Stimulated activated naive CD4-positive, alpha-beta T cell treated with Interleukin-2 at 50 U/mL for 16 hours (primary cell): ENCODE measurements at regions not wholly inside any gene's neighbourhood (a gene's known extent, or its start where the extent isn't known, plus 50 kb on each side); places are given as distances from the start of the nearest gene placed in this dataset.

ENCODE experiments used
- DNase-seq: peaks from one replicate; lab custom pipeline; 2025; lab: John Stamatoyannopoulos, UW

DNA sequence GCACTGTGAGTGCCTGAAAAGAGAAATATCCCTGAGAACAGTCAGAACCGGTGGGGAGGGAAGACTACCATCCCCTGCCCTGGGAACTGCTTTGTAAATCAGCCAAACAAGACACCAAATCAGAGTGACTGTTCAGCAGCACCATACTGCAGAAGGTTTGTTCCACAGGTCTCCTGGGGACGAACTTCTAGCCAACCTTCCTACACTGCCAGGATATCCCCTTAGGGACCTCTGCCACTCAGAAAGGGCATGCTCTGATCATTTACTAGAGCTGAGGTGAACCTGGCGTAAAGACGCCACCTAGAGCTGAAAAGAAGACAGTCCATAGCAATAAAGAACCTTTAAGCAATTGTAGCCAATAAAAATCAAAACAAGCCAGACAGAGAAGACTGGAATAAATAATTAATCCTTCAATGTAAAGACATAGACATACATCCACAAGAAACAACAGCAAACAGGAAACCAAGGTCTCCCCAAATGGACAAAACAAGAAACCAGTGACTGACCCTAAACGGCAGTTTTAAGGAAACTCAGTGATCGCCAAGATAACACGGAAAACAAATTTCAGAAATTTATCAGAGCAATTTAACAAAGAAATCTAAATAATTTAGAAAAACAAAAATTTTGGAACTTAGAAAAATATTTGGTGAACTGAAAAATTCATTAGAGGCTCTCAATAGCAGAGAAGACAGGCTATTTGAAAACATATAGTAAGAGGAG is 228.1 kb upstream of the AMIGO2 start:
- DNase-seq, result peak; percentile 30

DNA sequence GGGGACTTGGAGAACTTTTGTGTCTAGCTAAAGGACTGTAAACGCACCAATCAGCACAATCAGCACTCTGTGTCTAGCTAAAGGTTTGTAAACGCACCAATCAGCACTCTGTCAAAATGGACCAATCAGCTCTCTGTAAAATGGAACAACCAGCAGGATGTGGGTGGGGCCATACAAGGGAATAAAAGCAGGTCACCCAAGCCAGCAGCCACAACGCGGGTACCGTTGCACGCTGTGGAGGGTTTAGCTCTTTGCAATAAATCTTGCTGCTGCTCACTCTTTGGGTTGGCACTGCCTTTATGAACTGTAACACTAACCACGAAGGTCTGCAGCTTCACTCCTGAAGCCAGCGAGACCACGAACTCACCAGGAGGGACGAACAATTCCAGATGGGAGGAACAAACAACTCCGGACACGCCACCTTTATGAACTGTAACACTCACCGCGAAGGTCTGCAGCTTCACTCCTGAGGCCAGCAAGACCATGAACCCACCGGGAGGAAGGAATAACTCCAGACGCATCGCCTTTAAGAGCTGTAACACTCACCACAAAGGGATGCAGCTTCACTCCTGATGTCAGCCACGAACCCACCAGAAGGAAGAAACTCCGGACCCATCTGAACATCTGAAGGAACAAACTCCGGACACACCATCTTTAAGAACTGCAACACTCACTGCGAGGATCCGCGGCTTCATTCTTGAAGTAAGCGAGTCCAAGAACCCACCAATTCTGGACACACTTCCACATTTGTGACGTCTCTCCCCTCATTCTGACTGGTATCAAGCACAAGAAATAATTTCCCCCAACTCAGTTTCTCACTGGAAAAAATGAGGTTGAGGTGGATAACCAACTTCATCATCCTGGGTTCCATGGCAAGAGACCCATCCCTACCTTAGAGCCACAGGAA is 227.3 kb upstream of the AMIGO2 start:
- peak; percentile 66 for DNase-seq

DNA sequence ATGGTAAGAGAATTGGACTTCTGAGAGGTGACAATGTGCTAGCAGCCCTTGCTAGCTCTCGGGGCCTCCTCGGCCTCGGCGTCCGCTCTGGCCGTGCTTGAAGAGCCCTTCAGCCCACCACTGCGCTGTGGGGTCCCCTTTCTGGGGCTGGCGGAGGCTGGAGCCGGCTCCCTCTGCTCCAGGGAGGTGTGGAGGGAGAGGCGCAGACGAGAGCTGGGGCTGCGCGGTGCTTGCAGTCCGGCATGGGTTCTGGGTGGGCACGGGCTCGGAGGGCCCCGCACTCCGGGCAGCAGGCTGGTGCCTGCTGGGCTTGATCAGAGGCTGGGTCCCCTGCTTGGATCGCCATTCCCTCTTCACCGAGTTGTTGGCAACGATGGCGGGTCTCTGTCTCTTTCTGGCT is 226.4 kb upstream of the AMIGO2 start:
- DNase-seq, result no peak

DNA sequence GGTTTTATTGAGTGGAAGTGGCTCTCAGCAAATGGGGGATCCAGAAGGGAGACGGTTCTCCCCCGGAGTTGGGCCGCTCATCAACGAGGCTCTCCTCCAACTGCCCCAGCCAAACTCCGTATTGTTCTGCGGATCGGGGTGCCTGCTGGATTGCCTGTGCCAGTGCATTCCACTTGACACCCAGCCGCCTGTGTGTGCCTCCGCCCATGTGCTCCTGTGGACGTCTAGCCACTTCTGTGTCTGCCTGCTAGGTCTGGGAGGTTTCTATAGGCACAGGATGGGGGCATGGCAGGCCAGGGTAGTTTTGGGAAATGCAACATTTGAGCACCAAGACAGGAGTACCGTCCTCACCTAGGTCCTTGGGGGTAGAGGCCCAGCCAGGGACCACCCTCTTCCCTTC is 225.7 kb upstream of the AMIGO2 start:
- DNase-seq, result no peak

DNA sequence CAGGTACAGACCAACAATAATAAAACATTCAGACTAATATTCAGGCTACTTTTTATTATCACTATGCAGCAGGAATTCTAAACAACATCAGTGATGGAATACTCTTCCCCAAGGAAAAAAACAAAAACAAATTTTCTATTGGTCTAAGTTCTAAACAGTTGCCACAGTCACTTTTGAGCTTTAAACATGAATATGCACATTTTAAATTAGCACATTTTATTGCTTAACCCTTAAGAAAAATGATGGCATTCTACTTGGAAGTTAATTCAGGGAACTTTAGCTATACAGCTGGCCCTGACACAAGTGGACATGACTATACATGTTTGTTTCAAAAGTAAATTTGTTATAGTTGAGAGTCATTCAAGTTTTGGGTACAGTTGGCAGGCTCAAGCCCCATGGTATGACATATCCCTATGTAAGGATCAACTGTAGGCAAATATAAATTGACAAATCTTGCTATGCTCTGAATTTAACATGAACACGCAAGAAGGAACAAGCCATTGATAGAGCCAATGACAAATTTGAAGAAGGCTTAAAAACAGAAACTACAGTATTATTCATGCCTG is 224.3 kb upstream of the AMIGO2 start:
- no peak for DNase-seq

DNA sequence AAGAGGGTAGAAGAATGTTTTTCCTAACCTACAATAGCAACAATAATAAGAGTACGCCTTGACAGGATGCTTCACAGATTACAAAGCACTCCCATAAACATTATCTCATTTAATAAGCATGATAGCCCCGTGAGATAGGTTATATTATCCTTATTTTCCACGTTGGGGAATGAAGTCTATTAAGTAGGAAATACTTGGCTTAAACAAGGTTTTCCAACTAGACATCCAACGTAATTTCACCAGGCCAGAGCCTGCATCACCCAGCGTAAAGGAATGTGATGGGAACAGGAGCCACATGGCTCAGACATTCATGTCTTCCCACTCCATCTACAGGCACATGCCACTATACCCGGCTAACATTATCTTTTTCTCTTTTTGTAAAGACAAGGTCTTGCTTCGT is 223.4 kb upstream of the AMIGO2 start:
- DNase-seq, result no peak

DNA sequence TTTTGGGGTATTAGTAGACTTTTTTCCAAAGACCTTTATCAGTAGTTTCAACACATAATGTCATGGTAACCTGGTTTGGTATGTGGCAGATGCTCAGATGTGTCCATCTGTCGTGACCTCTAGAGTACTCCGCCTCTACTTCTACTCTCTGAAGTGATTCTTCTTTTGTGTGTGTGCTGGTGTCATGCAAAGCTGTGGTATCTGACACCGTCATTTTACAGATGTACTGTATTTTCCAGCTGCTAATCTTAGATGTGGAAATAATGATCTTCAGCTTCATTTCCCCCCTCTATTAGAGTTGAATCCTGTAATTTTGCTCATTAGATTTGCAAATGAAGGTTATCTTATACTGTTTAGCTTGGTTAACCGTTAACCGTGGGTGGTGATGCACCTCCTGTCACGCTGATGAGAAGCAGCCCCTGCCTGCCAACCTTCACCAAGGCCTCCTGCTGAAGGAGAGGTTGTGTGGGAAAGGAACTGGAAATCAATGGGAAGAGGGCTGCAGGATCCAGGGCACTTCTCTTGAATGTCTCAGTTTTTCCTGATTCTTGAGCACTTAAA is 222.4 kb upstream of the AMIGO2 start:
- no peak for DNase-seq

DNA sequence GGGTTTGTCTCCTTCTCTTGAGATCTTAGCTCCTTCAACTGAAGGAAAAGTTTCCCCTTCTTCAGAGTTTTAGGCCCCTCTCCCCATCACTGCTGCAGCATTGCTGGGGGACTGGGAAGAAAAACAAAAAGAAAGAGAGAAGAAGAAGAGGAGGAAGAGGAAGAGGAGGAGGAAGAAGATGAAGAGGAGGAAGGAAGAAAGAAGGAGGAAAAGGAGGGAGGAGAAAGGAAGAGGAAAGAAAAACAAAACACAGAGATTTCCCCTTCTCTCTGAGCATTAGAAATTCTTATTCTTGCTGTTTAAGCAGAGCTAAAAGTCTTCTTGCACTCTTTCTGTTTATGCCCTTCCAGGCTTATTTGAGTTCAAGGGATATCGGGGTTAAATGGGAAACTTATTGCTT is 219.8 kb upstream of the AMIGO2 start:
- DNase-seq, result no peak

DNA sequence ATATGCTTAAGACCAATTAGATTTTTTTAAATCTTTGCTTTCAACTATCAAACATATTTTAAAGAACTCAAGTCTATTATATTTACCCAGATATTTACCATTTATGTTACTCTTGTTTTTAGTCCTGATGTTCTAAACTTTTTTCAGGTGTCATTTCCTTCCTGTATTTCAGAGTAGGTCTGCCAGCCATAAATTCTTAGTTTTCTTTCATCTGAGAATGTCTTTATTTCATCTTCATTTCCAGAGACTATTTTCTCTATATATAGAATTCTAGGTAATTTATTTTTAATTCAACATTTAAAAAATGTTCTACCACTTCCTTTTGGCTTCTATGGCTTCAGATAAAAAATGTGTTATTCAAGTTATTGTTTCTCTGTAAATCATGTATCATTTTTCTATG is 218.2 kb upstream of the AMIGO2 start:
- DNase-seq, result no peak

DNA sequence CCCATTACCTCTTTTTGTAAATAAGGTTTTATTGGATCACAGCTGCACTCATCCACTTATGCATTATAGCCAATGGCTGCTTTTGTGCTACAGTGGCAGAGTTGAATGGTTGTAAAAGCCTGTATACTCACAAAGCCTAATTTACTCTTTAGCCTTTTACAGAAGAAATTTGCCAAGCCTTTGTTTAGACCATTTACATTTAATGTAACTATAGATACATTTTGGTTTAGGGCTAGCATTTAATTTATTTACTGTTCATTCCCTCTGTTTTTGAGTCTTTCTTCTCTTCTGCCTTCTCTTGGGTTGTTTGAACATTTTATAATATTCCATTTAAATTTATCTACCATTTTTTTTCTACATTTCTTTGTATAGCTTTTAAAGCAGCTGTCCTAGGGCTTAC is 217.1 kb upstream of the AMIGO2 start:
- no peak for DNase-seq

DNA sequence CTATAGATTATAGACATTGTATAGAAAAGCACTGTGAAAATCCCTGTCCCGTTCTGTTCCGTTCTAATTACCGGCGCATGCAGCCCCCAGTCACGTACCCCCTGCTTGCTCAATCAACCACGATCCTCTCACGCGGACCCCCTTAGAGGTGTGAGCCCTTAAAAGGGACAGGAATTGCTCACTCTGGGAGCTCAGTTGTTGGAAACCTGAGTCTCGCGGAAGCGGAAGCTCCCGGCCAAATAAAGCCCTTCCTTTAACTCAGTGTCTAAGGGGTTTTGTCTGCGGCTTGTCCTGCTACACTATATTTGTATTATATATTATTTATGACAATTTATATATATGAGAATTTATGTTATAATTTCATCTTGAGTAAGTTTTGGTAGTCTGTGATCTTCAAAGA is 213.6 kb upstream of the AMIGO2 start:
- DNase-seq, result no peak

DNA sequence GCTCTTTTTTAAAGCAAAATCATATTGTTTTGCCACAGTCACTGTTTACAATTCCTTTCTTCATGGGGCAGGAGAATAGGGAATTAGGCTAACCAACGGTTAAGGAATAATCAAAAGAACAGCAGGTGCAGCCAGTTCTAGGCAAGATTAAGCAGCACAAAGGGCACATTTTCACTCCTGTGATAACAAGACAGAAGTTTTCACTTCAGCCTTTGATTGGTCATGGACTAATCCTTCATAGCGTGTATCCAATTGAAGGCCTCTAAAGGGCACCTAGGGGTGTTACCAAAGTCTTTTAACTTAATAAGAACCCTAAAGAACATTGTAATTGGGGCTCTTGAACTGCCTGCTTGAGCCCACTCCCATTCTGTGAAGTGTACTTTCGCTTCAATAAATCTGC is 206.9 kb upstream of the AMIGO2 start:
- DNase-seq, result no peak
